Neural cell (in vitro differentiated cells): ENCODE measurements at regions not wholly inside any gene's neighbourhood (a gene's known extent, or its start where the extent isn't known, plus 50 kb on each side); places are given as distances from the start of the nearest gene placed in this dataset.

Source experiments
- H2AFZ ChIP-seq: fragments of 200-600, 300-800 bp; sonication (generic), shearing (Covaris generic); 2 replicates; pipeline ENCODE4 v1.6.0; 2014; ENCODE audit warnings: low read depth, mild to moderate bottlenecking, antibody characterized with exemption, low read length, moderate library complexity
- H3F3A ChIP-seq: fragments of 200-600 bp; shearing (Covaris generic); 2 replicates; pipeline ENCODE4 v1.6.1; 2016; ENCODE audit warnings: mild to moderate bottlenecking, moderate library complexity, mixed read lengths, antibody characterized with exemption, low read length; ENCODE audit not compliant: insufficient read depth, poor library complexity, severe bottlenecking
- H3K27ac ChIP-seq: fragments of 200-600, 300-800 bp; sonication (generic), shearing (Covaris generic); 2 replicates; pipeline ENCODE4 v1.5.1; 2014; ENCODE audit warnings: mild to moderate bottlenecking, low read length, moderate library complexity
- H3K27me3 ChIP-seq: fragments of 300-800, 200-600 bp; sonication (generic), shearing (Covaris generic); 2 replicates; pipeline ENCODE4 v1.6.0; 2014; ENCODE audit warnings: mild to moderate bottlenecking, low read depth, low read length, moderate library complexity; ENCODE audit not compliant: insufficient read depth
- H3K36me3 ChIP-seq: fragments of 300-800, 200-600 bp; sonication (generic), shearing (Covaris generic); 2 replicates; pipeline ENCODE4 v1.5.1; 2014; ENCODE audit warnings: mild to moderate bottlenecking, antibody characterized with exemption, low read length, moderate library complexity; ENCODE audit not compliant: insufficient read depth
- H3K4me2 ChIP-seq: fragments of 300-800, 200-600 bp; sonication (generic), shearing (Covaris generic); 2 replicates; pipeline ENCODE4 v1.6.0; 2014; ENCODE audit warnings: mild to moderate bottlenecking, low read length
- H3K4me3 ChIP-seq: fragments of 300-800, 200-600 bp; sonication (generic), shearing (Covaris generic); 2 replicates; pipeline ENCODE4 v1.5.1; 2014; ENCODE audit warnings: mild to moderate bottlenecking, low read length, moderate library complexity
- H3K79me2 ChIP-seq: fragments of 200-600 bp; shearing (Covaris generic); replicated peaks from 2 replicates; pipeline ENCODE4 v1.6.0; 2014; ENCODE audit warnings: mild to moderate bottlenecking, low read length, moderate library complexity; ENCODE audit not compliant: insufficient read depth
- H3K9ac ChIP-seq: fragments of 300-800, 200-600 bp; sonication (generic), shearing (Covaris generic); 2 replicates; pipeline ENCODE4 v1.6.1; 2016; ENCODE audit warnings: mild to moderate bottlenecking, low read length, mixed read lengths
- H3K9me2 ChIP-seq: fragments of 200-600 bp; shearing (Covaris generic); 2 replicates; pipeline ENCODE4 v1.6.1; 2016; ENCODE audit warnings: mild to moderate bottlenecking, low read length, mixed read lengths; ENCODE audit not compliant: insufficient read depth
- H3K9me3 ChIP-seq: fragments of 200-600, 300-800 bp; sonication (generic), shearing (Covaris generic); 2 replicates; pipeline ENCODE4 v1.6.1; 2016; ENCODE audit warnings: mild to moderate bottlenecking, mixed run types, low read length, moderate library complexity, mixed read lengths
- H4K20me1 ChIP-seq: fragments of 200-600 bp; shearing (Covaris generic); 2 replicates; pipeline ENCODE4 v1.6.1; 2016; ENCODE audit warnings: mild to moderate bottlenecking, mixed run types; ENCODE audit not compliant: insufficient read depth
- CTCF ChIP-seq: fragments of 450-650 bp; IDR thresholded peaks from 2 replicates; pipeline ENCODE4 v1.5.1; 2014; ENCODE audit warnings: antibody characterized with exemption, mild to moderate bottlenecking, moderate library complexity; ENCODE audit not compliant: poor library complexity, severe bottlenecking
- EP300 ChIP-seq: fragments of 450-650 bp; conservative IDR thresholded peaks from 2 replicates; pipeline ENCODE4 v1.6.1; 2014; ENCODE audit warnings: antibody characterized with exemption, mild to moderate bottlenecking, moderate library complexity; ENCODE audit not compliant: poor library complexity, severe bottlenecking
- EZH2 ChIP-seq: fragments of 200-600, 300-800 bp; shearing (Covaris generic), sonication (generic); IDR thresholded peaks from 2 replicates; pipeline ENCODE4 v1.6.1; 2014; ENCODE audit warnings: antibody characterized with exemption, low read length, borderline replicate concordance, mild to moderate bottlenecking; ENCODE audit not compliant: insufficient read depth, poor library complexity, severe bottlenecking
- MXI1 ChIP-seq: fragments of 450-650 bp; conservative IDR thresholded peaks from 2 replicates; pipeline ENCODE4 v1.6.1; 2014; ENCODE audit warnings: antibody characterized with exemption, mild to moderate bottlenecking; ENCODE audit not compliant: poor library complexity, severe bottlenecking
- POLR2AphosphoS5 ChIP-seq: IDR thresholded peaks from 2 replicates; pipeline ENCODE4 v1.6.1; 2012
- RAD21 ChIP-seq: fragments of 450-650 bp; conservative IDR thresholded peaks from 2 replicates; pipeline ENCODE4 v1.6.1; 2014; ENCODE audit warnings: antibody characterized with exemption, mild to moderate bottlenecking, moderate library complexity
- REST ChIP-seq: IDR thresholded peaks from 2 replicates; pipeline ENCODE4 v1.6.1; 2012; ENCODE audit warnings: borderline replicate concordance
- SMC3 ChIP-seq: fragments of 450-650 bp; conservative IDR thresholded peaks from 2 replicates; pipeline ENCODE4 v1.6.1; 2014; ENCODE audit warnings: antibody characterized with exemption, mild to moderate bottlenecking, moderate library complexity; ENCODE audit not compliant: poor library complexity
- TAF1 ChIP-seq: IDR thresholded peaks from 2 replicates; pipeline ENCODE4 v1.6.1; 2012; ENCODE audit warnings: low read depth

DNA sequence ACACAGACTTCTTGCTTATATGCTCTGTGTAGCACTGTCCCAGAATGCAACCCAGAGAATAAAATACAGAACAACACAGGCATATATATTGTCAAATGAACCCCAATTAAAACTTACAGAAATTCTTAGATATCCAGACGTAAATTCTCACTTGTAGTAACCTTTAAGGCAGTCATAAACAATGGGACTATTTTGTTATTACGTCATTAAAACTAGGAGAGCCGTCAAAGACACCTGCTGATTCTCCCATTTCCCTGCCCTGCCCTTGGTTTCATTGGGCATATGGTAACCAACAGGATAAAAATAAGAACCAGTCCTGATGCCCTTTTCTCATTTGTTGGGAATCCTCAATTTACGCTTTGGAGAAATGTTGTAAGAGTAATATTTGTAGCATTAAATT, 871.3 kb upstream of the EYS start:
- H3F3A ChIP-seq, result no peaks in the 10 kb centered on the region
- H3K9ac ChIP-seq, result no peak overlapping the region
- H2AFZ ChIP-seq, result no peak overlapping the region
- H3K9me2 ChIP-seq, result no peaks in the 10 kb centered on the region
- no peaks in the 10 kb centered on the region for H3K36me3 ChIP-seq
- no peak for TF ChIP-seq MXI1
- H3K79me2 ChIP-seq, result no peaks in the 10 kb centered on the region
- H4K20me1 ChIP-seq, result no peaks in the 10 kb centered on the region
- H3K27ac ChIP-seq, result no peak overlapping the region
- H3K4me2 ChIP-seq, result no peak overlapping the region
- no peaks in the 10 kb centered on the region for H3K9me3 ChIP-seq
- H3K27me3 ChIP-seq, result no peaks in the 10 kb centered on the region
- H3K4me3 ChIP-seq, result no peak overlapping the region

DNA sequence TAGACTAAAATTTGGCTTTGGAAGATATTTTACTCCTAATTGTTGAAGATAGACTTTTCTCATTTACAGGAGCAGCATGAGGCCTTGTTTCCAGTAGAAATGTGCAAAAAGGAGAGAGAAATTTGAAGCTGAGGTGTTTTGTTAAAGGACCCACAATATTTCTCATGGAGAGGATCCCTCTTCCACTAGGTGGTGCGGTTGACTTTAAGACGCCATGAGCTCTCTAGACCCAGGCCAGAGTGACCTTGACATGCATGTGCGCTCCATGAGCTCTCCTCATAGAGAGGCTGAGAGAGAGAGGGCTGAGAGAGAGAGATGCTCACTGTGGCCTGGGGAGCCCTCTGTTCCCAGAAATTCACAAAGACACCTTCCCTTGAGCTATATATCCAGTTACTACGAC, 861.2 kb upstream of the EYS start:
- Histone ChIP-seq H3K9me3 (no peaks in the 10 kb centered on the region), H3F3A (no peaks in the 10 kb centered on the region), H3K79me2 (no peaks in the 10 kb centered on the region), H4K20me1 (no peaks in the 10 kb centered on the region), H3K27me3 (no peaks in the 10 kb centered on the region), H3K9ac (no peak overlapping the region), H3K27ac (no peak overlapping the region), H3K36me3 (no peaks in the 10 kb centered on the region), H3K9me2 (no peaks in the 10 kb centered on the region), H2AFZ (no peak overlapping the region), H3K4me3 (no peak overlapping the region), H3K4me2 (no peak overlapping the region)
- no peak for TF ChIP-seq EZH2
- TF ChIP-seq REST, result no peak
- TF ChIP-seq RAD21, result no peak
- no peak for TF ChIP-seq CTCF
- no peak for TF ChIP-seq TAF1
- TF ChIP-seq EP300, result no peak
- TF ChIP-seq MXI1, result no peak
- TF ChIP-seq POLR2AphosphoS5, result no peak
- no peak for TF ChIP-seq SMC3

DNA sequence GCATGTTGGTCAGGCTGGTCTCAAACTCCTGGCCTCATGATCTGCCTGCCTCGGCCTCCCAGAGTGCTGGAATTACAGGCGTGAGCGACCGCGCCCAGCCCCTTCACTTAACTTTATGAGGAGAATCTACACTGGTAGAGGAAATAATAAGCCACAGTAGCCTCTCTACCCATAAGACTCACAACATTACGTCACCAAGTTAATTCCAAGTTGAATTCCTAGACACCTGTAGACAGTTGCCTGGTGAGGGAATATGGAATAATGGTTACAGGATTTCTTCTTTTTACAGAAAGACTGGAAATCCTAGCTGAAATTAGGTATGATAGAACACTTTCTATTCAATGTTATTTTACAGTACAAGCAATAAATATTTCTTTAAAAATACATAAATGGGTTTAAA, 854.5 kb upstream of the EYS start:
- Histone ChIP-seq H3K4me3 (no peak overlapping the region), H3F3A (no peaks in the 10 kb centered on the region), H3K9me3 (no peaks in the 10 kb centered on the region), H3K79me2 (no peaks in the 10 kb centered on the region), H4K20me1 (no peaks in the 10 kb centered on the region), H3K27ac (no peak overlapping the region), H2AFZ (no peak overlapping the region), H3K9ac (no peak overlapping the region), H3K36me3 (no peaks in the 10 kb centered on the region), H3K9me2 (no peaks in the 10 kb centered on the region), H3K27me3 (no peaks in the 10 kb centered on the region), H3K4me2 (no peak overlapping the region)
- TF ChIP-seq CTCF (no peak), TAF1 (no peak), RAD21 (no peak), MXI1 (no peak), SMC3 (no peak), REST (no peak), POLR2AphosphoS5 (no peak), EZH2 (no peak), EP300 (no peak)
